ENCODE measurements at regions not wholly inside any gene's neighbourhood (a gene's known extent, or its start where the extent isn't known, plus 50 kb on each side); places are given as distances from the start of the nearest gene placed in this dataset.

DNA sequence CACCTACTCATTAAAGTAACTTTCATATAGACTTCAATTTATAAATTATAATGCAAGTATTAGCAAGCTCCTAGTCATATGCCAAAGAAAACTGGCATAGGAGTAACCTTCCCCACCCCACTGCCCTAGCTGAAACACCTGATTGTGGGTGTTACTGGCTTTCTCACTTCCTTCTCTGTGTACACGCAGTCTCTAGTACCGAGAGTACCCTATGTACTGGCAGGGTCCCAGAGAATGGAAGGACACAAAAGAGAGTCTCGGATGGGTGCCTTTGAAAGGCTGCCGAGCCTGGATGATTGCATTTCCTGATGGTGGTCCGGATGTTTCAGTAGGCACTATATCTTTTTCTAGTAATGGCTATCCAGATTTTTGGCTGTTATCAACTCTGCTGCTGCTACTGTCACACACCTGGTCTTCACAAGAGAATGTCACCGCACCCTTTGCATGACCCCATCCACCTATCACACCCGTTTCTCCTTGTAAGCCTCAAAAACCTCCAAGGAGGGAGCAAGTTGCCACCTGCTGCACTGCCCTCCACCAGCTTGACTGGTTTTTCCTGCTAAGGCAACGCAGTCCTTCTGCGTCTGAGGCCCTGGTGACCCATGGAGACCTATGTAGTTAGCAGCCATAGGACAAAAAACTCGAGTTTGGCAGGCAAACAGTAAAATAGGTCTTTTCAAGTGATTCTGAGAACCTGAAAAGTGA, 53.8 kb upstream of the CLINT1 start:
- DNase-seq (ENCODE audit: low read depth) = no peak

- DNase-seq (ENCODE audit: low read depth) = no peak
Observed at GRCh38 chr5:157911568-157911967, 52.6 kb upstream of the CLINT1 start.
